ENCODE measurements at regions not wholly inside any gene's neighbourhood (a gene's known extent, or its start where the extent isn't known, plus 50 kb on each side); places are given as distances from the start of the nearest gene placed in this dataset.

- TF ChIP-seq EP300 (IDR thresholded peaks at IDR 0.05) = no peak
- TF ChIP-seq CTCF (IDR thresholded peaks at IDR 0.05) = no peak
- no peak for TF ChIP-seq POLR2A (IDR thresholded peaks at IDR 0.05; ENCODE audit: low read depth)
- no peak for TF ChIP-seq POLR2AphosphoS5 (IDR thresholded peaks at IDR 0.05)
Observed at GRCh38 chr3:135392151-135392550, 573.4 kb upstream of the PPP2R3A start.
